IPS-18a (cell line): ENCODE measurements at regions not wholly inside any gene's neighbourhood (a gene's known extent, or its start where the extent isn't known, plus 50 kb on each side); places are given as distances from the start of the nearest gene placed in this dataset.

Experiments
- H3K27ac ChIP-seq: one replicate; pipeline ENCODE4 v1.5.1; 2013; ENCODE audit warnings: low read length
- H3K27me3 ChIP-seq: one replicate; pipeline ENCODE4 v1.6.1; 2013; ENCODE audit warnings: mild to moderate bottlenecking, low read length; ENCODE audit not compliant: control insufficient read depth, insufficient read depth
- H3K36me3 ChIP-seq: one replicate; pipeline ENCODE4 v1.6.1; 2013; ENCODE audit warnings: low read depth, low read length; ENCODE audit not compliant: control insufficient read depth
- H3K4me1 ChIP-seq: one replicate; pipeline ENCODE4 v1.6.1; 2013; ENCODE audit warnings: low read depth, low read length; ENCODE audit not compliant: control insufficient read depth
- H3K4me3 ChIP-seq: one replicate; pipeline ENCODE4 v1.5.1; 2013; ENCODE audit warnings: low read length
- H3K9ac ChIP-seq: one replicate; pipeline ENCODE4 v1.6.1; 2013; ENCODE audit warnings: mild to moderate bottlenecking, low read length, moderate library complexity
- H3K9me3 ChIP-seq: one replicate; pipeline ENCODE4 v1.6.1; 2013; ENCODE audit warnings: low read depth, low read length; ENCODE audit not compliant: control insufficient read depth

DNA sequence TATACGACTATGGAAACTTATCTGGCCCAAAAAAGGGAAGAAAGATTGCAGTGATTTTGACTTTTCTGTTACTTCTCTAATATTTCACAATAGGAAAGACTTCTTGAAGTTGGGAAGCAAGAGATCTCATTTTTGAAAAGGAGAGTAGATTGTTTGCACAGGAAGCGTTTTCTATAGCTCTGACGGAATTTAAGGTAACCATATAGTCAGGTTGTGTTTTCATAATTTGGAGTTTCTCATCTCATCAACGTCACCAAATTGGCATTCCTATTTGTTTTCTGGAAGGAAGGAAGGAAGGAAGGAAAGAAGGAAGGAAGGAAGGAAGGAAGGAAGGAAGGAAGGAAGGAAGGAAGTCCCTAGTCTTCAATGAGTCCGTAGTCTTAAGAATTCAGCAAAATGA, 732.0 kb downstream of the XPNPEP1 start:
- Histone ChIP-seq H3K4me1 (no peaks in the 10 kb centered on the region), H3K4me3 (no peak overlapping the region), H3K9me3 (peaks cover 5% of the 10 kb centered on the region), H3K9ac (no peak overlapping the region), H3K36me3 (no peaks in the 10 kb centered on the region), H3K27ac (no peak overlapping the region), H3K27me3 (no peaks in the 10 kb centered on the region)

DNA sequence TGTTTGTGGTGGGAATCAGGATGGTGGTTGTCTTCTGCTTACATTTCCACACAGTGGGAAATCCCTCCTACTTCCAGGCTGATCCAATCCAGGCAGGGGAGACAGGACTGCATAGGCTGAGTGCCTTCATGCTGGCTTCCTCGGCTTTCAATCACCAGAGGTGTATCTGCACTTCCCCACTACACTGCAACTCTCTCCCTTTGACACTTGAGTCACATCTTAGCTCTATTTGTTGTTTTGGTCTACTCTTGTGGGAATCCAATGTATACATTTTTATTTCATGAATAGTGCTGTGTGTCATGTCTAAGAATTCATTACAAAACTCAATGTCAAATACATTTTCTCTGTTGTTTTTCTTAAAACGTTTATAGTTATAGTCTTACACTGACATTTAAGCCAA, 735.6 kb downstream of the XPNPEP1 start:
- no peak overlapping the region for H3K9ac ChIP-seq
- no peak overlapping the region for H3K27ac ChIP-seq
- H3K27me3 ChIP-seq, result no peaks in the 10 kb centered on the region
- H3K36me3 ChIP-seq, result no peaks in the 10 kb centered on the region
- H3K4me3 ChIP-seq, result no peak overlapping the region
- H3K4me1 ChIP-seq, result no peaks in the 10 kb centered on the region
- H3K9me3 ChIP-seq, result peaks cover 5% of the 10 kb centered on the region

DNA sequence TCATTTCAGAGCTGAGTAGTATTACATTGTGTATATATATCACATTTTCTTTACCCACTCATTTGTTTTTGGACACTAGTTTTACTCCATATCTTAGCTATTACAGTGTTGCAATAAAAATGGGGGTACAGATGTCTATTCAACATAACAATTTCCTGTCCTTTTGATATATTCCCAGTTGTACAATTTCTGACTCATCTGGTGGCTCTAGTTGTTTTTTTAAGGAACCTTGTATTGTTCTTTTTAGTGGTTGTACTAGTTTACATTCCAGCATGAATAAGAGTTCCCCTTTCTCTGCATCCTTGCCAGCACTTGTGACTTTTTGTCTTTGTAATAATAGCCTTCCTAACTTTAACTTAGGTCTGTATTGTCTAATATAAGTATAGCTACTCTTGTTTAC, 739.9 kb downstream of the XPNPEP1 start:
- Histone ChIP-seq H3K9me3 (peaks cover 5% of the 10 kb centered on the region), H3K27me3 (no peaks in the 10 kb centered on the region), H3K27ac (no peak overlapping the region), H3K9ac (no peak overlapping the region), H3K4me3 (no peak overlapping the region), H3K4me1 (no peaks in the 10 kb centered on the region), H3K36me3 (no peaks in the 10 kb centered on the region)

DNA sequence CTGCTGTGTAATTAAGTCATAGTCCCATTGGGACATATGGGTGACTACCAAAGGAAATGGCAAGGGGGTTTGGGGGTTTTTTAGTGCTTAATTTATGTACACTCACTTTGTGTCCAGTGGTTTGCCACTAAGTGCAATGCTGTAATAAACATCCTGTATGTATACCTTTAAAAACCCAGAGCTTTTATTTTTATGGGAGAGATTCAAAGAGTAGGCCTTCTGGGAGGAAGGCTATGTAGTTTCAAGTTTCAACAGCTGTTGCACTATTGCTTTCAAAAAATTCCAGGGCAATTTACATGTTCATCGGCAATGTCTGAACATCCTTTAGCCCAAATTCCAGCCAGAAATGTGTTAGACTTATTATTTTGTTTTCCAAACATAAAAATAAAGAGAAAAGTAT, 744.7 kb downstream of the XPNPEP1 start:
- Histone ChIP-seq H3K9me3 (no peaks in the 10 kb centered on the region), H3K27ac (no peak overlapping the region), H3K27me3 (no peaks in the 10 kb centered on the region), H3K4me1 (no peaks in the 10 kb centered on the region), H3K4me3 (no peak overlapping the region), H3K36me3 (no peaks in the 10 kb centered on the region), H3K9ac (no peak overlapping the region)

DNA sequence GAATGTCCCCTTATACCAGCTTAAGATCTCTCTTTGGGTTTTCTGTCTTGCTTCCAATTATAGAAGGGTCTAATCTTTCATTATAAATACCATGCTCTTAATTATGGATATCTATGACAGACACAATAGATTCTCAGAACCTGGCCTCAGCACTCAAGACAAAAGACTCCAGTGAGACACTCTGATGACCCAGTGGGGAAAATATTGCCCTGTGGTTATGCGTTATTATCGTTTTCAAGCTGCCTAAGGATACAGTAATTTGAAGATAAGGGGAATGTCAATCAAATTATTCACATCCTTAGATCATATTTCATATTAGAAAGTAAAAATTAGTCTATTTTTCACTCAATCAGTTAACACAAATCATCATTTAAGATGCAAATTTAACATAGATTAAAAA, 748.8 kb downstream of the XPNPEP1 start:
- Histone ChIP-seq H3K9me3 (no peaks in the 10 kb centered on the region), H3K27me3 (no peaks in the 10 kb centered on the region), H3K36me3 (no peaks in the 10 kb centered on the region), H3K4me1 (no peaks in the 10 kb centered on the region), H3K27ac (no peak overlapping the region), H3K4me3 (no peak overlapping the region), H3K9ac (no peak overlapping the region)

DNA sequence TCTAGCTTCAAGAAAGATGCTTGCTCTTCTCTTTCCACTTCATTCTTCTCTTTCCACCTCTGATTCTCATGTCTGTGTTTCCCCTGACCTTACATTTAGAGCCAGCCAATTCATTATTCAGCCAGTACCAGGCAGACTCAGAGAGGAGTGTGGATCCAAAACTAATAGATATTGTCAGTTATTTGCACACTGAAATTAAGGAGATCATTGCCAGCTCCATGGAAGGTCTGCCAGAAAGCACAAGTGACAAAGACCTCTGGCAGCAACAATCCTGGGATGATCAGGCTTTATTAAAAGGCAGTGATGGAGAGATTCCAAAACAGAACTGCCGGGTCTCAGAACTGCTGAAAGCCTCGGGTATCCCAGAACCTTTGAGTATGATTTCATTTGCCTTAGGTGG, 749.4 kb downstream of the XPNPEP1 start:
- Histone ChIP-seq H3K4me3 (no peak overlapping the region), H3K9ac (no peak overlapping the region), H3K9me3 (no peaks in the 10 kb centered on the region), H3K4me1 (no peaks in the 10 kb centered on the region), H3K27ac (no peak overlapping the region), H3K36me3 (no peaks in the 10 kb centered on the region), H3K27me3 (no peaks in the 10 kb centered on the region)

DNA sequence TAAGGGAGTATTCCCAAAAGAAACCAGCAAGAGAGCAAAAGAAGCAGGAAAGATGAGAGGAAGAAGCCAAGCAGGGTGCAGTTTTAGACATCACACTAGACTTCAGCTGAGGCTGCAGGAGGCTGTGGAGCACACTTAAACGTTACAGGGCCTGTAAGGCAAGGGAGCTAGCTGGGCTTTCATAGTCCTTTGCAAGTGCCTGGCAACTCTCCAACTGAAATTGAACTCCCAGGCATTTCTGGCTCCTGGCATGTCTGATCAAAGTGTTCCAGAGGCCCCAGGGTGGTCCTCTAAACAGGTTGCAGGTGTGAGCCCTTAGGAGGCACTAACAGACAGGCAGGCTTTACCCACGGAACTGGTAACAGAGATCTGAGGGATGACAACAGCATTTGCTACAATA, 750.2 kb downstream of the XPNPEP1 start:
- H3K4me3 ChIP-seq, result no peak overlapping the region
- H3K27ac ChIP-seq, result no peak overlapping the region
- no peak overlapping the region for H3K9ac ChIP-seq
- no peaks in the 10 kb centered on the region for H3K36me3 ChIP-seq
- no peaks in the 10 kb centered on the region for H3K4me1 ChIP-seq
- H3K9me3 ChIP-seq, result no peaks in the 10 kb centered on the region
- no peaks in the 10 kb centered on the region for H3K27me3 ChIP-seq

DNA sequence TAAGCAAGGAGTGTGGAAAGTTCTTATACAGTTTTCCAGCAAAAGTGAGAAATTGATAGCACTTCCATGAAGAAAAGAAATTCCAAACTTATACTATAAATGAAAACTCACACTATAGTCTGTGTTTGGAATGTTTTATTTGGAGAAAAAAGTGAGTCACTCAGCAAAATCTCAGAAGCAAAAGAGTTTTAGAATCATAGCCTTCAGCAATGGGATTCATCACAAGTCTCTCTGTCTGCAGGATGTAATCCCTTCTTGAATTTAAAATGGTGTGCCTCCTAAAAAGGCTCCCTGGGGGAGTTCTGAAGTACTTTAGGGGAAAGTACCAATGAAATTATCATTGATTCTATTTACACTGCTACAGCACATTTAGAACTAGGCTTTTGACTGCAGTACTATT, 756.4 kb downstream of the XPNPEP1 start:
- H3K36me3 ChIP-seq, result no peaks in the 10 kb centered on the region
- H3K9ac ChIP-seq, result no peak overlapping the region
- H3K27me3 ChIP-seq, result no peaks in the 10 kb centered on the region
- H3K4me1 ChIP-seq, result no peaks in the 10 kb centered on the region
- H3K4me3 ChIP-seq, result no peak overlapping the region
- H3K27ac ChIP-seq, result no peak overlapping the region
- no peaks in the 10 kb centered on the region for H3K9me3 ChIP-seq

DNA sequence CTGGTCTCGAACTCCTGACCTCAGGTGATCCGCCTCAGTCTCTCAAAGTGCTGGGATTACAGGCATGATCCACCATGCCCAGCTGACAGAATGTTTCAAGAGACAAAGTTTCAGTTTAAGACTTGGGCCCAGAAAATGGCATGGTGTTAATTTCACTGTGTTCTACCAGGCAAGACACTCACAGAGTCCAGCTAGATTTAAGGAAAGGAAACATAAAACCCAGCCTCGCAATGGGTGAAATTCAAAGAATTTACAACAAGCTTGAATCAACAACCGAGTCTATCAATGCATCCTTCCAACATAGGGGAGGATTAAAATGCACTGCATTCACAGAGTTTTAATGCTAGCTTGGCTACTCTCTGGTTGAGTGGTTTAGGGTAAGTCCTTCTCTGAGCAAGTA, 764.0 kb downstream of the XPNPEP1 start:
- Histone ChIP-seq H3K9ac (no peak overlapping the region), H3K4me3 (no peak overlapping the region), H3K4me1 (no peaks in the 10 kb centered on the region), H3K9me3 (no peaks in the 10 kb centered on the region), H3K27ac (no peak overlapping the region), H3K36me3 (no peaks in the 10 kb centered on the region), H3K27me3 (no peaks in the 10 kb centered on the region)

DNA sequence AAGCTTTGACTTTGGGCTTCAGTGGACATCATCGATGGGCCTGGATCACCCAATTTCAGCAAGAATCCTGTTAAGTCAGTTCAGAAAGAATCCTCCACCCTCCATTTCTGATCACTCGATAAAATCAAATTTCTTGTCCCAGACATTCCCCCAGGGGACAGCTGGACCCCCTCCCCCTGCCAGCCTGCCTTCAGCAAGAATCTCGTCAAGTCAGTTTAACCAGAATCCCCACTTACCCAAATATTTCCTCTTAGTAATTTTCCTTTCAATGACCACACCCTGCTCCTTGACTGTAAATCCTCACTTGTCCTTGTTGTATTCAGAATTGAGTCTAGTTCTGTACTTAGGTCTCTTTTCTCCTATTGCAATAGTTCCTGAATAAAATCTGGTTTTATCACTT, 766.9 kb downstream of the XPNPEP1 start:
- Histone ChIP-seq H3K4me1 (no peaks in the 10 kb centered on the region), H3K27ac (no peak overlapping the region), H3K36me3 (no peaks in the 10 kb centered on the region), H3K9ac (no peak overlapping the region), H3K9me3 (no peaks in the 10 kb centered on the region), H3K27me3 (no peaks in the 10 kb centered on the region), H3K4me3 (no peak overlapping the region)

DNA sequence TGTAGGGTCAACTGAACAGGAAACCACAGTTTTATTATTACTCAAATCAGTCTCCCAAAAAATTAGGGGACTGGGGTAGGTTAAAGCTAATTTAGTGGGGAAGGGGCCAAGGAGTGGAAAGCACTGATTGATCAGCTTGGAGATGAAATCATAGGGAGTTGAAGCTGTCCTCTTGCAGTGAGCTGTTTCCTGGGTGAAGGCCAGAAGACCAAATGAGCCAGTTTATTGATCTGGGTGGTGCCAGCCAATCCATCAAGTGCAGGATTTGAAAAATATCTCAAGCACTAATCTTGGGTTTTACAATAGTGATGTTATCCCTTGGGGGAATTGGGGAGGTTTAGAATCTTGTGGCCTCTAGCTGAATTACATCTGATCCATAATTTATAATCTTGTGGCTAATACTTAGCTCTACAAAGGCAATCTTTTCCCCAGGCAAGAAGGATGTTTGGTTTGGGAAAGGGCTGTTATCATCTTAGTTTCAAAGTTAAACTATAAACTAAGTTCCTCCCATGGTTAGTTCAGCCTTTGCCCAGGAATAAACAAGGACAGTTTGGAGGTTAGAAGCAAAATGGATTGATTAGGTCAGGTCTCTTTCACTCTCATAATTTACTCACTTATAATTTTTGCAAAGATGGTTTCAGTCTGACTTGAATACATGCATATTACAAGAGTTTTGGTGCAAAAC, 773.5 kb downstream of the XPNPEP1 start:
- Histone ChIP-seq H3K9me3 (no peaks in the 10 kb centered on the region), H3K4me1 (no peaks in the 10 kb centered on the region), H3K4me3 (no peak overlapping the region), H3K36me3 (no peaks in the 10 kb centered on the region), H3K27me3 (no peaks in the 10 kb centered on the region), H3K9ac (no peak overlapping the region), H3K27ac (no peak overlapping the region)

DNA sequence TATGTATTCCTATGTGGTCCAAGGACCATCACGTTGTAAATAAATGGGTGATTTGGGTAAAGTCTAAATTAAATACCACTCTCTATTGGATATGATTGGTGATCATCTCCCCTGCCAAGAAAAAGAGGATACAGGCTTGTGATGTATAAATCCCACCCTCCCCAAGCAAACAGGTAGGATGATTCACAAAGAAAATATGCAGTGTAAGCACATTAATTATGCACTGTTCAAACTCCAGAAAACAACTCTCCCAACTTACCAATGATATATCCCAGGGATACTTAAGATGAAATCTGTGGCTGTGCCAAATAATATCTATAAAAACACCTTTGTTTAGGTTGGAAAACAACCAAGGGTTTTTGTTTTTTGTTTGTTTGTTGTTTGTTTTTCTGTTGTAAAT, 795.9 kb downstream of the XPNPEP1 start:
- Histone ChIP-seq H3K27ac (no peak overlapping the region), H3K27me3 (no peaks in the 10 kb centered on the region), H3K9ac (no peak overlapping the region)

More for the DNA sequence above, 795.9 kb downstream of the XPNPEP1 start:
- Histone ChIP-seq H3K9me3 (no peaks in the 10 kb centered on the region), H3K4me3 (no peak overlapping the region), H3K4me1 (no peaks in the 10 kb centered on the region), H3K36me3 (no peaks in the 10 kb centered on the region)
